BJ (cell line): ENCODE measurements at regions not wholly inside any gene's neighbourhood (a gene's known extent, or its start where the extent isn't known, plus 50 kb on each side); places are given as distances from the start of the nearest gene placed in this dataset.

Source experiments
- CTCF ChIA-PET: fragments of 350-600 bp; formaldehyde crosslinking; extraction: SDS; loops from one replicate; lab custom pipeline; 2021; ENCODE audit warnings: antibody characterized with exemption, inconsistent platforms; lab: Yijun Ruan, JAX
- POLR2A ChIA-PET: fragments of 300-600 bp; sonication (Branson Sonifier 250); formaldehyde crosslinking; extraction: SDS; loops from one replicate; lab custom pipeline; 2021; ENCODE audit warnings: antibody characterized with exemption; lab: Charles Lee
- DNase-seq: peaks from one replicate; pipeline ENCODE4 v3.0.0-alpha.2; 2011; ENCODE audit warnings: low read depth
- H3K27me3 ChIP-seq: 2 replicates; pipeline ENCODE4 v1.6.0; 2011; ENCODE audit warnings: low read length; ENCODE audit not compliant: control insufficient read depth, insufficient read depth
- H3K36me3 ChIP-seq: 2 replicates; pipeline ENCODE4 v1.5.1; 2011; ENCODE audit warnings: low read length; ENCODE audit not compliant: control insufficient read depth, insufficient read depth
- H3K4me3 ChIP-seq: 2 replicates; pipeline ENCODE4 v1.5.1; 2011; ENCODE audit warnings: low read depth, mild to moderate bottlenecking, control low read depth, low read length
- CTCF ChIP-seq: IDR thresholded peaks from 2 replicates; pipeline ENCODE4 v1.5.1; 2011; ENCODE audit warnings: low read depth, mild to moderate bottlenecking, control low read depth, inconsistent platforms, low read length, moderate library complexity; ENCODE audit not compliant: insufficient read depth

GRCh38 chr2:7430869-7431641, 513.8 kb downstream of the RNF144A start:
- no peak overlapping the region for H3K4me3 ChIP-seq
- no peak for TF ChIP-seq CTCF
- H3K36me3 ChIP-seq = no peaks in the 10 kb centered on the region
- no peak for DNase-seq
- ChIA-PET CTCF (no interaction called here), POLR2A (no interaction called here)
- H3K27me3 ChIP-seq = peaks cover 1% of the 10 kb centered on the region

DNA sequence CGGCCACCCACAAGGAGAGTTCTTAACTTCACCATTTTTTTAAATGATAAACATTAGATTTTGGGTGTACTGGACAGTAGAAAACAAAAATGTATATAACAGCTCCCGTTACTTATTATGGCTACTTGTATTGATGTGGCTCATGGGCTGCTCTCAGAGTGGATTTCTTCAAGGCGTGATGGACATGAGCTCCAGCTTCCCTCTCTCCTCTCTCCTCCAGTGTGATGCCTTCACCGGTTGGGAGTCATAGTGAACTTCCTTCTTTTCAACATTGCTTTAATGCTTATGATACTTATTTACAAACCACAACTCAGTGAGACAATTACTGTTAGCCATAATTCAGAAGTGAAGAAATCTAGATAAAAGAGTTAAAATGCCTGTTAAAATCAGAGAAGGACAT, 515.2 kb downstream of the RNF144A start:
- no peak for TF ChIP-seq CTCF
- Histone ChIP-seq H3K36me3 (no peaks in the 10 kb centered on the region), H3K4me3 (no peak overlapping the region), H3K27me3 (peaks cover 1% of the 10 kb centered on the region)
- ChIA-PET POLR2A (no interaction called here), CTCF (no interaction called here)
- no peak for DNase-seq

- CTCF ChIA-PET = interaction anchor here (0.9 to 1.1 kb wide), 3 partner anchors 9 to 1251 kb away, joined by 3 to 5 read pairs (median 4); no protein-coding TSS in a partner anchor
Observed at GRCh38 chr2:7436096-7436906, 519.1 kb downstream of the RNF144A start.

DNA sequence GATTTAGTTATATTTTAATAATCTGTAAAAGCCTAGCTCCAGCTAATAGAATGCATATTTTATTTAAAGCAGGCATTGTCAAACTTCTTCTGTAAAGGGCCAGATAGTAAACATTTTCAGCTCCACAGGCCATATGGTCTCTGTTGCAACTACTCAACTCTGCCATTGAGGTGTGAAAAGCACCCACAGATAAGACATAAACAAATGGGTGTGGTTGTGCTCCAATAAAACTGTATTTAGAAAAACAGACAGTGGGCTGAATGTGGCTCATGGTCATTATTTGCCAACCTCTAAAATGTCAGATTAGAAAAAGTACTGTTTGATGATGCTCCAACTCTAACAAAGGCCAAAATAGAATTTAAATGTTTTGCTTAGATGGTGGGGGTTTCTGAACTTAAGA, 519.9 kb downstream of the RNF144A start:
- POLR2A ChIA-PET = no interaction called here

More at GRCh38 chr2:7436096-7436906, 519.1 kb downstream of the RNF144A start:
- Histone ChIP-seq H3K36me3 (no peaks in the 10 kb centered on the region), H3K4me3 (no peak overlapping the region), H3K27me3 (no peaks in the 10 kb centered on the region; the same call in 1 of the 2 replicates)
- no peak for TF ChIP-seq CTCF
- no peak for DNase-seq
- POLR2A ChIA-PET = no interaction called here

More for the DNA sequence above, 519.9 kb downstream of the RNF144A start:
- H3K36me3 ChIP-seq = no peaks in the 10 kb centered on the region
- H3K4me3 ChIP-seq = no peak overlapping the region
- CTCF ChIA-PET = interaction anchor here (0.9 to 1.1 kb wide), 3 partner anchors 10 to 1250 kb away, joined by 3 to 5 read pairs (median 4); no protein-coding TSS in a partner anchor
- no peaks in the 10 kb centered on the region for H3K27me3 ChIP-seq
- no peak for DNase-seq
- no peak for TF ChIP-seq CTCF
